Activated CD8-positive, alpha-beta memory T cell treated with anti-CD3 and anti-CD28 coated beads for 36 hours (primary cell): ENCODE measurements at regions not wholly inside any gene's neighbourhood (a gene's known extent, or its start where the extent isn't known, plus 50 kb on each side); places are given as distances from the start of the nearest gene placed in this dataset.
"Not testable (repeated sequence)": the region's sequence is repeated elsewhere in the genome, so short reads cannot be mapped to it uniquely, and the experiment has no call there.

Experiments used
- CTCF ChIA-PET: fragments of 350-600 bp; sonication (Branson Sonifier 250); formaldehyde crosslinking; loops from one replicate; lab custom pipeline; 2021; ENCODE audit warnings: antibody characterized with exemption; lab: Charles Lee
- POLR2A ChIA-PET: fragments of 350-600 bp; sonication (Branson Sonifier 250); formaldehyde crosslinking; loops from one replicate; lab custom pipeline; 2021; ENCODE audit warnings: antibody characterized with exemption; lab: Charles Lee

- ChIA-PET POLR2A (no interaction called here), CTCF (no interaction called here)
Observed at GRCh38 chr6:85810558-85810957, 167.9 kb upstream of the SYNCRIP start.

GRCh38 chr6:85803721-85804120 is 161.0 kb upstream of the SYNCRIP start:
- ChIA-PET POLR2A (no interaction called here), CTCF (no interaction called here)

- ChIA-PET POLR2A (no interaction called here), CTCF (no interaction called here)
Observed at GRCh38 chr6:85802162-85802561, 159.5 kb upstream of the SYNCRIP start.

DNA sequence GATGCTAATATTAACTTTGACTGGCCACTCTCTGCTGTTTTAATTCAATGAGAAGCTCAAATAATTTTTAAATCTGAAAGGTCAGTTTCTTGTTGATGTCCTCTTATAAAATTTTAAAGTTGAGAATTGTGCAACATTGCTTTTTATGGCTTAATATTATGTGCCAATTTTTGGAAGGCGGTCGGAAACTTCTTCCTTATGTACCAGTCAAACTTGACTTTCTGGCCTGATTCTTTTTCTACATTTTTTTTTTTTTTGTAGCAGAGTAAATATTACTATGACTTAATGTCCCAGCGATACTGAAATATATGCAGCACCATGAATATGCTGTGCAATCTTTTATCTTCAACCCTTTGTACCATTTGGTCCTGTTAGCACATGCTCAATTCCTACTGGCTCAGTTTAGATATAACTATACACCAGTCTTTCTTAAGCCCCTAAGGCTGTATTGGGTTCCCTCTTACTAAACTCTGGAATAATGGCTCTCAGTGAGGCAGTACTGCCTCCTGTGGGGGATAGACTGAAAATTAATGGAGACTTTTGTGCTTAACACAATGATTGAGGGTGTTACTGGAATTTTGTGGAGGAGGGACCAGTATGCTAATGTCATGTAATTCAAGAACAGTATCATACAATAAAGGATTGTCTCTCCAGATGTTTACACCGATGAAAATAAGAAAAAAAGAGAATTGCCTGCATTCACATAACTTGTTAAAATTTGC is 156.4 kb upstream of the SYNCRIP start:
- ChIA-PET CTCF (no interaction called here), POLR2A (no interaction called here)

GRCh38 chr6:85797993-85798392 is 155.3 kb upstream of the SYNCRIP start:
- POLR2A ChIA-PET: no interaction called here
- CTCF ChIA-PET: no interaction called here

DNA sequence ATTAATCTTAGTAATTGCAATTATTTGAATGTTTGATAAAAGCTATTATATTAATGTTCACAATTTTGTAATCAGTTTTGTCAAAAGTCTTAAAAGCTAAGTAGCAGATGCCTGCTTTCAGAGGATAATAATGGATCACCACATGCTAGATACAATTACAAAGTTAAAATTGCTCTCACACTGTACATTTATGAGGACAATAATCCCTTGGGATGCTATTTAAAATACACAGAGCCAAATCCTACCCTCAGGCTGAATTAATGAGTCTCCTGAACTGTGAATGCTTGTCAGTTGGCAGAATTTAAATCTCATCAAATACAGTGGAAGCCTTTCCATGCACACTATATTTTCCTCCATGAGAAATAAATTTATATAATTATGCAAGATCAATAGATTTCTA is 153.3 kb upstream of the SYNCRIP start:
- ChIA-PET POLR2A (no interaction called here), CTCF (no interaction called here)

GRCh38 chr6:85792254-85792653 is 149.6 kb upstream of the SYNCRIP start:
- POLR2A ChIA-PET: no interaction called here
- CTCF ChIA-PET: no interaction called here

GRCh38 chr6:85775883-85776282 is 133.2 kb upstream of the SYNCRIP start:
- POLR2A ChIA-PET: no interaction called here
- CTCF ChIA-PET: no interaction called here

DNA sequence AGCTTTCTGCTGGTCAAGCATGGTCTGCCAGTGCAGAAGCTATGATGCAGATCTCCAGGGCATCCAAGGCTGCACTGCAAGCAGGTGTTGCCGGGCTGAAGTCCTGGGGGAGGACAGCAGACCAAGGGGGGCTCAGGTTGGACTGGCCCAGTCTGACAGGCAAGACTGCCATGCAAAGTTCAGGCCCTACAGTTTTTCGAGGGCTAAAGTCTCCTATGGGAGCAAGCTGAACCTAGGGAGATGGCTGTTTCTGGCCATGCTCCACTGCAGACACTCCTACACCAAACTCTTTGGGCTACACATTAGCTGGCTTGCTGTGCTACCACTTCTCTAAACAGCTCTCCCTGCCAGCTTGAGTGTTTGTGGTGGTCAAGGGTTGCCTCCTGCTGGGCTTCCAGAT is 130.0 kb upstream of the SYNCRIP start:
- ChIA-PET CTCF (no interaction called here), POLR2A (no interaction called here)

- CTCF ChIA-PET: no interaction called here
Observed at GRCh38 chr6:85771925-85772430, 129.3 kb upstream of the SYNCRIP start.

GRCh38 chr6:85771455-85771854 is 128.8 kb upstream of the SYNCRIP start:
- CTCF ChIA-PET: no interaction called here
- POLR2A ChIA-PET: no interaction called here

More at GRCh38 chr6:85771925-85772430, 129.3 kb upstream of the SYNCRIP start:
- POLR2A ChIA-PET: no interaction called here

- ChIA-PET POLR2A (no interaction called here), CTCF (no interaction called here)
Observed at GRCh38 chr6:85764844-85765243, 122.2 kb upstream of the SYNCRIP start.

DNA sequence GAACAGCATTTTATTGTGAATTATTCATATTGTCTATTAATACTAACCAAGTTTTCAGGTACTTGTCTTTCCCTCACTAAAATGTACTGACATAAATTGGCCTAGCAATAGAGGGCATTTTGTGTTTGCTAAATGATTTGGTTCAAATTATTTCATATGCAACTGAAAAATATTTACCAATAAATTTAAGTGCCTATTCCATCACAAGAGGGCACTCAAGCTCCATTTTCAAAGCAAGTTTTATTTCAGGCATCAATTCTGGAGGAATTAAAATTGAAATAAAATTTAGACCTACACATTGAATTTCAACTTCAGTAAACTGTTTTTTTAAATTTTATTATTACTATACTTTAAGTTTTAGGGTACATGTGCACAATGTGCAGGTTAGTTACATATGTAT is 114.3 kb upstream of the SYNCRIP start:
- ChIA-PET CTCF (no interaction called here), POLR2A (no interaction called here)

GRCh38 chr6:85754894-85755293 is 112.2 kb upstream of the SYNCRIP start:
- POLR2A ChIA-PET: no interaction called here
- CTCF ChIA-PET: no interaction called here

DNA sequence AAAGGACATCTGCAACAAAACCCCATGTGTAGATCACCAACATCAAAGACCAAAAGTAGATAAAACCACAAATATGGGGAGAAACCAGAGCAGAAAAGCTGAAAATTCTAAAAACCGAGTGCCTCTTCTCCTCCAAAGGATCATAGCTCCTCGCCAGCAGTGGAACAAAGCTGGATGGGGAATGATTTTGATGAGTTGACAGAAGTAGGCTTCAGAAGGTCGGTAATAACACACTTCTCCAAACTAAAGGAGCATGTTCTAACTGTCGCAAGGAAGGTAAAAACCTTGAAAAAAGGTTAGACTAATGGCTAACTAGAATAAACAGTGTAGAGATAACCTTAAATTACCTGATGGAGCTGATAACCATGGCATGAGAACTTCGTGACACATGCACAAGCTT is 109.9 kb upstream of the SYNCRIP start:
- ChIA-PET CTCF (no interaction called here), POLR2A (no interaction called here)

DNA sequence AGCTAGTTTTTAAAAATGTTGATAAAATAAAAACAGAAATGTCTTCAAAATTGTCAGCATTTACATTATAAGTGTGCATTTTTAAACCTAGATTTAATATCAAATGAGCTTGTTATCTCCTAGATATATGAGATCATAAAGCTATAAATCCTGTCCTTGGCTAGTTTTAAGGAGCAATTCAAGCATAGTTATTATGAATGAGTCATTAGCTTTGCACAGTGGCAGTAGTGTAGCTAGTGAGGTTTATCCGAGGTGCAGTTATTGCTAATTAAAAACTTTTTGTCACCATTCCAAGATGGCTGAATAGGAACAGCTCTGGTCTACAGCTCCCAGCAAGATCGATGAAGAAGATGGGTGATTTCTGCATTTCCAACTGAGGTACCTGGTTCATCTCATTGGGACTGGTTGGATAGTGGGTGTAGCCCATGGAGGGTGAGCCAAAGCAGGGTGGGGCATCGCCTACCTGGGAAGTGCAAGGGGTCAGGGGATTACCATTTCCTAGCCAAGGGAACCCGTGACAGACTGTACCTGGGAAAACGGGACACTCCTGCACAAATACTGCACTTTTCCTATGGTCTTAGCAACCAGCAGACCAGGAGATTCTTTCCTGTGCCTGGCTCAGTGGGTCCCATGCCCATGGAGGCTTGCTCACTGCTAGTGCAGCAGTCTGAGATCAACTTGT is 108.8 kb upstream of the SYNCRIP start:
- ChIA-PET CTCF (no interaction called here), POLR2A (no interaction called here)

DNA sequence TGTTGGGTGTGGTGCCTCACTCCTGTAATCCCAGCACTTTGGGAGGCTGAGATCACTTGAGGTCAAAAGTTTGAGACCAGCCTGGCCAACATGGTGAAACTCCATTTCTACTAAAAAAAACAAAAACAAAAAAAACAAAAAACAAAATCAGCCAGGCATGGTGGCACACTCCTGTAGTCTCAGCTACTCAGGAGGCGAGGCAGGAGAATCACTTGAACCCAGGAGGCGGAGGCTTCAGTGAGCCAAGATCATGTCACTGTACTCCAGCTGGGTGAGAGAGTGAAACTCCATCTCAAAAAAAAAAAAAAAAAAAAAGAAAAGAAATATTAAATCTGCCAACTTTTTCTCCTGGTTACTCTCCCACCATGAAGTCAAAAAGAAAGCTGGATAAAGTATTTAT is 107.5 kb upstream of the SYNCRIP start:
- POLR2A ChIA-PET, CTCF ChIA-PET: not testable (repeated sequence)

DNA sequence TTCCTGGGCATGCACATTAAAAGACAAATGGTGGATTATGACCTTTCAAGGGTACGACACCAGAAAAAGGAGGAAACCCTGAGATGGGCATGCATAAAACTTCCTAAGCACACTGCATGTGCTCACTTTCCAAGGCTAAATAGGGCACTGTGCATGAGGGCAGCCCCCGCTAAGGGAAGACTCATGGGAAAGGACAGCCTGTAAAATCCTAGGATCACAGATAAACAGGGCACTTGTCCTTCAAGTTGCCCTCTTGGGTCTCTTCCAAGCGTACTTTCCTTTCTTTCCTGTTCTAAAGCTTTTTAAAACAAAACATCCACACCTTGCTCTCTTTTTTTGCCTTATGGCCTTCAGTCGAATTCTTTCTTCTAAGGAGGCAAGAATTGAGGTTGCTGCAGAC is 106.5 kb upstream of the SYNCRIP start:
- ChIA-PET CTCF (no interaction called here), POLR2A (no interaction called here)

DNA sequence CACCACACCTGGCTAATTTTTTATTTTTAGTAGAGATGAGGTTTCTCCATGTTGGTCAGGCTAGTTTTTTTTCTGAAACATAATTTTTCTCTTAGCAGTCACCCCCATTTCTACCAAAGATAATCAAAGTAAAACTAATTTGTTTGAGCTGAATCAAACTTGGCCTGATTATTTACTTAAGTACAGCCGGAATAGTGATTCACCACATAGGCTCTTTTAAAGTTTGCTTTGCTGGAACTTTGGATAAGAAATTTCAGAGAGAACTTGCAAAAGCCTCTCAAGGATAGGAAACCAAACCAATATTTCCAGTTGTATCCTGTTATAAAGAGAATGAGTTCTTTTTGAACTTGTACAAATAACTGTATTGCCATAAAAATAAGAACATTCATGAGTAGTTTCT is 105.0 kb upstream of the SYNCRIP start:
- ChIA-PET POLR2A (interaction anchor here (0.6 kb wide), 1 partner anchor 18 kb away, joined by 3 read pairs; no protein-coding TSS in a partner anchor), CTCF (no interaction called here)

DNA sequence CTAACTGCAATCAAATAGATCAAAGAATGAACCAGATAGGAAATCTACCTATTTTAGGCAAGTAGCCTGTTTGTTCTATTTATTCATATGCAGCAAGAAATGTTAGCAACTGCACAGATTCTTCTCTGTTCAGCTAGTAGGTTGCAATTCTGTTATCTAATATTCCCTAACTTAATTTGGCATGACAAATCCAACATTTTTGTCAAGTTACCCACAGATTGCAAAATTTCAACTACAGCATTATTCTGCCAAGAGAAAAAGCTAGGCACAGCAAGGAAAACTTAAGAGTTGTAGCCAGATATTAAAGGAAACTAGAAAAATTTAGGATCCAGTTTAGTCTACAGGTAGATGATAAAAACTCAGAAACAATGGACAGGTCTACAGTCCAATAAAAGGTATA is 104.4 kb upstream of the SYNCRIP start:
- CTCF ChIA-PET: no interaction called here
- POLR2A ChIA-PET: no interaction called here

DNA sequence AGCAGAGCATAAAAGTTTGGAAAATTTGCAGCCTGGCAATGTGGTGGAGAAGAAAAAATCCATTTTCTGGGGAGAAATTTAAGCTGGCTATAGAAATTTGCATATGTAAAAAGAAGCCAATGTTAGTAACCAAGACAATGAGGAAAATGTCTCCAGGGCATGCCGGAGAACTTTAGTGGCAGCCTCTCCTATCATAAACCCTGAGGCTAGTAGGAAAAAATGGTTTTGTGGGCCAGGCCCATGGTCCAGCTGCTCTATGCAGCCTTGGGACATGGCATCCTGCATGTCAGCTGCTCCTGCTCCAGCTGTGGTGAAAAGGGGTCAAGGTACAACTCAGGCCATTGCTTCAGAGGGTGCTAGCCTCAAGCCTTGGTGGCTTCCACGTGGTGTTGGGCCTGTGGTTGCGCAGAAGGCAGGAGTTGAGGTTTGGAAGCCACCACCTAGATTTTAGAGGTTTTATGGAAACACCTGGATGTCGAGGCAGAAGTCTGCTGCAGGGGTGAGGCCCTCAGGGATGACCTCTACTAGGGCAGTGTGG is 101.8 kb upstream of the SYNCRIP start:
- ChIA-PET CTCF (no interaction called here), POLR2A (no interaction called here)
